Fibroblast of peridontal ligament (primary cell): ENCODE measurements at regions not wholly inside any gene's neighbourhood (a gene's known extent, or its start where the extent isn't known, plus 50 kb on each side); places are given as distances from the start of the nearest gene placed in this dataset.
"Not testable (repeated sequence)": the region's sequence is repeated elsewhere in the genome, so short reads cannot be mapped to it uniquely, and the experiment has no call there.

Experiments used
- DNase-seq: peaks from one replicate; pipeline ENCODE4 v3.0.0-alpha.2; 2010; ENCODE audit errors: extremely low read depth

DNA sequence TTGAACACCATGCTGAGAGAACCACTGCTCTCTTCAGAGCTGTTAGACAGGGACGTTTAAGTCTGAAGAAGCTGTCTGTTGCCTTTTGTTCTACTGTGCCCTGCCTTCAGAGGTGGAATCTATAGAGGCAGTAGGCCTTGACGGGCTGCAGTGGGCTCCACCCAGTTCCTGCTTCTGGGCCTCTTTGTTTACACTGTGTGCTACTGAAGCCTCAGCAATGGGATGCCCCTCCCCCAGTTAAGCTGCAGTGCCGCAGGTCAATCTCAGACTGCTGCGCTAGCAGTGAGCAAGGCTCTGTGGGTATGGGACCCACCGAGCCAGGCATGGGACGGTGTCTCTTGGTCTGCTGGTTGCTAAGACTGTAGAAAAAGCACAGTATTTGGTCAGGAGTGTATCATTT is 162.3 kb upstream of the NXPH2 start:
- no peak for DNase-seq

DNA sequence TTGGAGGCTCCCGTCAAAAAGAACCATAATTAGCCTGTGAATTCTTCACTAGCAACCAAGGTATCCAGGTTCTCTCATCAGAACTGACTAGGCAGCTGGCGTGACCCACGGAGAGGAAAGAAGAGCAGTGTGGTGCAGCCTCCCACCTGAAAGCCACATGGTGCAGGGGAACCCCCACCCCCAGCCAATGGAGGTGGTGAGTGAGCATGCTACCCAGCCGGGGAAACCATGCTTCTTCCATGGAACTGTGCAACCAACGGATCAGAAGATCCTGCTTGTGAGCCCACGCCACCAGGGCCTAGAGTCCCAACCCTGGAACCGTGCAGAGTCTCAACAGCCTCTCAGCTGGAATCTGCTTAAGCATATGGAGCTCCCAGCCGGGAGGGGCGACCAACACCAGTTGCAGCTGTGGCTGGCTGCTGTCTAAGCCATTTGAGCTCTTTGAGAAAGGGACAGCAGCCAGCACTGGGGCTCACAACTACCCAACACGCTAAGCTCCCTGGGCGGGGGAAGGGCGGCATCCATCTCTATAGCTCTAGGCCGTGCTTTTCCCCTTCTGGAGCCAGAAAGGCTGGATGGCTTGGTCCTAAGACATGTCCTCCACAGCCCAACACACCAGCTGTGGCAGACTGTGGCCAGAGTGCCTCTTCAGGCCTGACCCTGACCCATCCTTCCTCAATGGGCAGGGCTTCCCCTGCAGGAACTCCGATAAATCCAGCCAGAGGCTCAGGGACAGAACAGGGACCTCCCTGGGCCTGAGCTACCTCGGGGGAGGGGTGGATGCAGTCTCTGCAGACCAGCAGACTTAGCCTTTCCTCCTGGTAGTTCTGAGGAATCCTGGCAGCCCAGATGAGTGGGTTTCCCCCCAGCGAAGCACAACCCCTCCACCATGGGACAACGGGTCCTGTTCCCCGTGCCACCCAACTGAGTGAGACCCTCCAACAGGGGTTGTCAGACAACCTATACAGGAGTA is 151.4 kb upstream of the NXPH2 start:
- no peak for DNase-seq

- no peak for DNase-seq
These were observed 150.4 kb upstream of the NXPH2 start for GRCh38 chr2:138930571-138930970.

DNA sequence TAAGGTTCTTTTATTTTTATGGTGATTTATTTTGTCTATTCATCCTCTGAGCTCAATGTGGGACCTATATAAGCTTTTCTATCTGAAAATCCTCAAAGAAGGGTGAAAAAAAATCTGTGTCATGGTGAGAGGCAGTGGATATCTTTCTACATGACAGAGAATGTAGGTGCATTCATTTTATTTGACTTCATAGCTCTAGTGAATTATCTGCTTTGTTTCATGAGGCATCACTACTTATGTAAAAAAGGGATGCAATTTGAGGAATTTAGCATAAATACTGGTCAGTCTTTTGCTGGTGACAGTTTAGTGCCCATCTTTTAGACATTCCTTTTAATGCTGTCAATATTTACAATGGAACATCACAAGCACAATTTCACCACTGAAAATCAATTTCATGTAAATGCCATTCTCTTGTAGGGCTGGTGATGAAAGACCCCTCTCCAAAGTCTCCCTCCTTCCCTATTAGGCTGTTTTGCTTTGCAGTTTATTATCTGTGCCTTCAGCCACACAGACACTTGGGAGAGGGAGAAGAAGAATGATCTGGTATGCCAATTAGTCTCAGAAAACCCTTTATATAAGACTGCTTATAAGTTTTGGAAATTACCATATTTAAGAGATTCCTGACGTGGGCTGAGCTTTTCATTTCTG is 148.3 kb upstream of the NXPH2 start:
- no peak for DNase-seq

DNA sequence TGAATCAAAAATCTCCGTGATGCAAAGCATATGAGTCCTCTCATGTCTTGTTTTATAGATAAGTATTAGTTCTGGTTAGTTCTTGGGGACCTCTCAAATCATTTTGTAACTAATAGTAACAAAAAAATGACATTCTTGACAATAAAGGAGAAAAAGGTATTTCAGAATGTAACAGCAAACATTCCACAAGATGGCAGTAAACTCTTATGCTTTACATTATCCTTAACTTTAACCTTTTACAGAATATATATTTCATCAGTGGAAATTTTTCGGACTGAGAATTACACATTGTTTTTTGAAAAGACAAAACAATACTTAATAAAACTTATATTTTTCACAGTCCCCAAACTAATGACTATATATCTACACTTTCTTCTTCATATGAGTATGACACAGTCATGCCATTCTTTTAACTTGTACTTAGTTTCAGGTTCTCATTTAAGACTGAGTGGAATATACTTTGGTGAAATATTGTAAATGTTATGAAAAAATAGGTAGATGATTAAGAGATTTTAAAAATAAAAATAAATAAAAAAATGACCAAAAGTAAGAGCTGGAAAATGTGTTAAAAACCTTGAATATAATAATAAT is 142.9 kb upstream of the NXPH2 start:
- DNase-seq = peak; percentile 75

DNA sequence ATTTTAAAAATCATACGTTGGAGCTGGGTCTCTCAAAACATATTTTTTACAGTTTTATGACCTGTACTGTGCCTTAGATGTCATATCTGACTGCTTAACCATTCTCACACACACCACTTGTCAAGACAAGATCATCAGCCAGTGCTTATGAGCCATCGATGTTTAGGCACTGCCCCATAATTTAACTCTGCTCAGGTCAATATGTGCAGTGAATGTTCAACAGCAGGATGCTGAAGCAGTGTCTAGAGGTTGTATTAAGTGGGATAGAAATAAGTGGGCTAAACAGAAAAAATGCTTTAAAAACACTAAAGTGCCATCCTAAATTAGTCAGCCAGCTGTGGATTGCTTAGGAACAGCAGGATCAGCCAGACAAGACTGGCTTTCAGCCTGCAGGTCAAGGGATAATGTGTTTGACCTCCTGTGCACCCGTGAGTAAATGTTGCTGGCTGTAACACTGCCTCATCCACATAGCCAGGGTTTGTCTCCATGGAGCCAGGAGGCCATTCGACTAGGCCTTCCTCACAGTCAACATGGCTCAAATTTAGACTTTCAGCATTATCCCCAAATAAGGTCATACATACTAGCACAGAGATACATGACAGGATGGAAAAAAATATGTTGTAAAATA is 139.0 kb upstream of the NXPH2 start:
- DNase-seq = peak; percentile 2

GRCh38 chr2:138910427-138910826 is 130.2 kb upstream of the NXPH2 start:
- DNase-seq = no peak

DNA sequence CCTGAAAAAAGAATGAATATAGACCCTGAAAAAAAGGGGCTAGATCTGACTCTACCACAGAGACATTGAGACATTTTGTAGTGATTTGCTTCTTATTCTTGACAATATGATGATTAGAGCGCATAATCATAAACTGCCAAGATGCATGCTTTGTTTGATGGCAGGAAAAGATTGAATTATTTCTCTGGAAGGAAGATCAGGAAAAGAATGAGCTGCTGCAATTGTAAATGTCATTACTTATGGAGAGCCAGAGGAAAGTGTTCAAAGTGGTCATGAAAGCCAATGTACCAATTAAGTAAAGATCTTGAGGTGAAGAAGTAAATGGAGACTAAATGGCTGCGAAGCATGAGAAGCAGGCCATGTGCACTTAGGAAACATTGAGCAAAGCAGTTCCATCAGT is 126.4 kb upstream of the NXPH2 start:
- DNase-seq = no peak

- DNase-seq = no peak
These were observed 122.2 kb upstream of the NXPH2 start for GRCh38 chr2:138902239-138902871.

GRCh38 chr2:138901530-138901929 is 121.3 kb upstream of the NXPH2 start:
- DNase-seq = no peak

- DNase-seq = no peak
These were observed 118.7 kb upstream of the NXPH2 start for GRCh38 chr2:138898855-138899254.

DNA sequence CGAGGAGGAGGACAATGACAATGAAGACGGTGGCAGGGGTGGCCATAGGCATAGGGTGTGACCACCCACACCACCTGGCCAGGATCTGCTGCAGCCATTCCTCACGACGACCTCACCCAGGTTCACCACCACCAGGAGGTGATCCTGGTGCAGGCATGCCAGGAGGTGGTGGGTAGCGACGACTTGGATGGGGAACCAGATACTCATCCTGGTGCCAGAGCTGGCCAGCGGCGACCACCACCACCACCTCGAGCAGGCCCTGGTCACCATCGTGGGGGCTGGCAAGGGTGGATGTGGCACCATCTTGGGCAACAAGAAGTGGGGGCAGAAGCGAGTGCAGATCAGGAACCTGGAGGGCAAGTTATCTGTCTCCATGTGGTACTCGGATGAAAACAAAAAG is 117.1 kb upstream of the NXPH2 start:
- DNase-seq = no peak

DNA sequence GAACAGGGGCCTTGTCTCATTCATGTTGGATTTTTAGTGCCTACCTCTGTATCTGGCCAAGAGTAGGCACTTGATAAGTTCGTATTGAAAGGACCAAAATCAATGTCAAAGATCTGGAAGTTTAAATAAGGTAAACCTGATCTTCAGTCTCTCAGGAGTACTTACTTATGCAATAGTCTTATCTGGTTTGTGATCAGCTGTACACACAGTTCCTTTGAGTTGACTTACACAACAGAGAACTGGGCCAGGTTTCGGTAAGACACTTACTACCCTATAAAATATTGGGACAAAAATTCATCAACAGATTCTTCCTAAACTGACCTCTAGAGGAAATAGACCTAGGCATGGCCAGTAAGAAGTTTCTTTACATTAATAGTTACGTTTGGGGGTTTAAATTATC is 113.6 kb upstream of the NXPH2 start:
- DNase-seq = no peak

- DNase-seq = no peak
These were observed 100.9 kb upstream of the NXPH2 start for GRCh38 chr2:138881126-138881525.

GRCh38 chr2:138879931-138880330 is 99.7 kb upstream of the NXPH2 start:
- DNase-seq = no peak

DNA sequence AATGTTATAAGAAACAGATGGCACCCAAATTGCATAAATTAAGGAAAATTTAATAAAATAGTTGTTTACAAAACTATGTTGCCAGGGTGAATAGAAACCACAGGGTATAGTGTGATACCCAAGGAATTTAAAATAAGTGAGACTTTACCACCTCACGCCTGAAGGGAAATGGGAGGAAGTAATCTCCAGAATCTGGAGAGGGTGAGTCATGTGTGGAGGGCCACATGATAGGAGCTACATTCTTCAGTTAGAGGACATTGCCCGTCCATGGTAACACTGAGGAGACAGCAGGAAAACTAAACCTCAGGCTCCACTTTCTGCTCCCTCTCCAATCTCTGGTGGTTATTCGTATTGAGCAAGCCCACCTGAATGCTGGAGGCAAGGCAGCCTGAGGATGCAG is 97.2 kb upstream of the NXPH2 start:
- no peak for DNase-seq

DNA sequence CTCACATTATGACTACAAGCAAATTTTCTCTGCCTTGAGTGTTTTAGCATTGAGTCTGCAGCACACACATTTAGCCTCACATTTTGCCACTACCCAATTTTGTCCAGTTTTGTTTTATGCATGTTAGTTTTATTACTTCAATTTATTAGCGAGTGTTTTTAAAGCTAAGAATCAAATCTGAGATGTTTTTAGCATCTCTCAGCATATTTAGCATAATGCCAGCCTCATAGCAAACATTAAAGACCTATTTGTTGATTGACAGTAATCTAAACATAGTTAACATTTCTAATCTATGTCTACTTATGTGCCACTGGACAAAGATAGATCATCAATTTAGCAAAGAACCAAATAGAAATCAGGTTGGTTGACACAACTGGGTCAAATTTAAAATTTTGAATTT is 94.1 kb upstream of the NXPH2 start:
- DNase-seq = no peak

DNA sequence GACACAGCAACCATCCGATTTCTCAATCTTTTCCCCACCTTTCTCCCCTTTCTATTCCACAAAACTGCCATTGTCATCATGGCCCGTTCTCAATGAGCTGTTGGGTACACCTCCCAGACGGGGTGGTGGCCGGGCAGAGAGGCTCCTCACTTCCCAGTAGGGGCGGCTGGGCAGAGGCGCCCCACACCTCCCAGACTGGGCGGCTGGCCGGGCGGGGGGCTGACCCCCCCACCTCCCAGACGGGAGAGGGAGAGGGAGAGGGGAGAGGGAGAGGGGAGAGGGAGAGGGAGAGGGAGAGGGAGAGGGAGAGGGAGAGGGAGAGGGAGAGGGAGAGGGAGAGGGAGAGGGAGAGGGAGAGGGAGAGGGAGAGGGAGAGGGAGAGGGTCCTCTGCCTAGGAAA is 91.9 kb upstream of the NXPH2 start:
- not testable (repeated sequence) for DNase-seq

DNA sequence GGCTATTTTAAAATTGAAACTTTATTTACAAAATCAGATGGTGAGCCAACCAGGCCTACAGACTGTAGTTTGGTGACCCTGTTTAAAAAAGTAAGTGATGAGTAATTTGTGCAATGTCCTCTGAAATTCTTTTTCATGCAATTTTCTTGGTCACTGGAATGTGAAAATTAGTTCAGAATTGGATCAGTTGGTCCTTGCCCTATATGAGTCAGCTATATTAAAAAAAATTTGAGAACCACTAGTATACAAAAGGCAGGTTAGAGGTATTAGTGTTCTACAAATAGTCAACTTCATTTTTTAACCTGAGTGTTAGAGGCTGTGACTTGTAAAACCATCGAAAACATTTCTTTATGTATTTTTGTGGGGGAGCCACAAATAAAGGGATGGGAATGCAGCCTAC is 91.1 kb upstream of the NXPH2 start:
- DNase-seq = no peak

GRCh38 chr2:138867341-138867740 is 87.2 kb upstream of the NXPH2 start:
- DNase-seq = no peak

DNA sequence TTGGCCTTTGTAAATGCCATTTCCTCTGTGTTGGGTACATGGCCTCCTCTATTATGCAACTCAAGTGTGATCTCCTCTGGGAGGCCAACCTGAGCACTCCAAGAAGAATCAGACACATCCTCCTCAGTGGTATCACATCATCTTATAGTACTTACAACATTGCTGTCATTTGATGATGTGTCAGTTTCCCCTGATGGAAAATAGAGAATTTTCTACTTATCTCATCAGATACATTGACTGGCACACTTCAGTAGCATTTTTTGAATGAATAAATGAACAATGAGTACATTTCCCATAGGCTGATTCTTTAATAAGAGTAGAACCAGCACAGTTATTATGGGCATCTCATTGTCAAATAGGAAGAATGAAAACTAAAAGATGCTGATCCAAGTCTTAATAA is 86.6 kb upstream of the NXPH2 start:
- DNase-seq = no peak

- DNase-seq = no peak
These were observed 73.6 kb upstream of the NXPH2 start for GRCh38 chr2:138853761-138854160.
